Common myeloid progenitor, CD34-positive (primary cell): ENCODE measurements at regions not wholly inside any gene's neighbourhood (a gene's known extent, or its start where the extent isn't known, plus 50 kb on each side); places are given as distances from the start of the nearest gene placed in this dataset.

Experiments used
- CTCF ChIA-PET: fragments of 350-600 bp; sonication (Branson Sonifier 250); formaldehyde crosslinking; loops from one replicate; lab custom pipeline; 2021; ENCODE audit warnings: antibody characterized with exemption; lab: Charles Lee
- POLR2A ChIA-PET: fragments of 350-600 bp; sonication (Branson Sonifier 250); formaldehyde crosslinking; loops from one replicate; lab custom pipeline; 2021; ENCODE audit warnings: antibody characterized with exemption; lab: Charles Lee
- DNase-seq, 3 donors: peaks; one replicate each; pipeline versions ENCODE4 v3.0.0 to v3.0.0-alpha.2; 2013
- H3K27ac ChIP-seq, 2 experiments: 1 replicate in 1 of 2; 2 replicates in 1 of 2; pipeline ENCODE4 v1.7.0; 2013; ENCODE audit warnings: inconsistent platforms in 2 of 2, low read length in 2 of 2, mild to moderate bottlenecking in 2 of 2, low read depth in 1 of 2, moderate library complexity in 1 of 2; ENCODE audit not compliant: severe bottlenecking in 2 of 2, insufficient read depth in 1 of 2, poor library complexity in 1 of 2
- H3K27me3 ChIP-seq, 5 experiments: replicated peaks in 2 of 5; 1 replicate in 3 of 5; 2 replicates in 2 of 5; pipeline versions ENCODE4 v1.6.1 to v1.7.0; 2013; ENCODE audit warnings: low read length in 4 of 5, mild to moderate bottlenecking in 2 of 5, moderate library complexity in 2 of 5, inconsistent platforms in 1 of 5; ENCODE audit not compliant: insufficient read depth in 5 of 5, control insufficient read depth in 4 of 5
- H3K36me3 ChIP-seq, 4 experiments: 1 replicate in 2 of 4; 2 replicates in 2 of 4; pipeline versions ENCODE4 v1.6.1 to v1.7.0; 2013; ENCODE audit warnings: low read length in 3 of 4, control low read depth in 1 of 4, mild to moderate bottlenecking in 1 of 4; ENCODE audit not compliant: control insufficient read depth in 4 of 4, insufficient read depth in 4 of 4
- H3K4me1 ChIP-seq, 4 experiments: 1 replicate in 3 of 4; 2 replicates in 1 of 4; pipeline versions ENCODE4 v1.6.1 to v1.7.1; 2013; ENCODE audit warnings: low read length in 3 of 4, mild to moderate bottlenecking in 3 of 4, control low read depth in 1 of 4, inconsistent platforms in 1 of 4, moderate library complexity in 1 of 4; ENCODE audit not compliant: control insufficient read depth in 4 of 4, insufficient read depth in 4 of 4; ENCODE audit errors: control extremely low read depth in 1 of 4
- H3K4me3 ChIP-seq, 7 experiments: 1 replicate in 4 of 7; 2 replicates in 3 of 7; pipeline versions ENCODE4 v1.5.1 to v1.7.0; 2013; ENCODE audit warnings: mild to moderate bottlenecking in 7 of 7, low read length in 6 of 7, moderate library complexity in 6 of 7, inconsistent platforms in 2 of 7, low read depth in 2 of 7, control low read depth in 1 of 7; ENCODE audit not compliant: insufficient read depth in 4 of 7, control insufficient read depth in 1 of 7; ENCODE audit errors: extremely low read depth in 1 of 7
- H3K9me3 ChIP-seq, 5 experiments: 1 replicate in 4 of 5; 2 replicates in 1 of 5; pipeline versions ENCODE4 v1.6.1 to v1.7.1; 2013; ENCODE audit warnings: low read length in 4 of 5, mild to moderate bottlenecking in 2 of 5, inconsistent platforms in 1 of 5, low read depth in 1 of 5, moderate library complexity in 1 of 5; ENCODE audit not compliant: control insufficient read depth in 4 of 5, insufficient read depth in 2 of 5; ENCODE audit errors: control extremely low read depth in 1 of 5
- WGBS: methylation state at CpG from one replicate; pipeline ENCODE4 v1.1.5; 2013; ENCODE audit not compliant: insufficient coverage; 5-methylcytosine and 5-hydroxymethylcytosine counted together

DNA sequence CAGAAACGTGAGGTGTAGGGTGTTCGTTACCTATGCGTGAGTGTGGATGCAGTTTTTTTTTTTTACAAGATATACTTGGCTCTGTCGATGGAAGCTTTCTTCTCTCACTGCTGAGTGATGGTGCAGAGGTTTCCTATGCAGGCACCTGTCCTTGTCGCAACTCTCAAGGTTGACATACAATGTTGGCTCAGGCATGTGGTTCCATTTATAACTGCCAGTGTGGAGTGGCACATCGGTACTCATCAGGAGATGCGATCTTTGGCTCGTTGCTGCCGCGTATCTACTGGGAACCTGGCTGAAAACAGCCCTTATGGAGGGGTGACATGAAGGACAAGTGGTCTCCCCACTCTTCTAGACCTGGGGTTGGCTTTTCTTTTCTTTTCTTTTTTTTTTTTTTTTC lies 109.0 kb downstream of the ZNF664 start:
- Histone ChIP-seq H3K9me3 (peaks cover 0 to 2% (median 0%) of the 10 kb centered on the region in 5 experiments), H3K36me3 (no peaks in the 10 kb centered on the region), H3K4me1 (peaks cover 0 to 7% (median 4%) of the 10 kb centered on the region in 4 experiments), H3K4me3 (no peak overlapping the region), H3K27me3 (no peaks in the 10 kb centered on the region), H3K27ac (no peak overlapping the region)
- POLR2A ChIA-PET = no interaction called here
- CTCF ChIA-PET = no interaction called here
- 92% methylated on average over 6 of the region's 10 CpGs for WGBS
- DNase-seq = no peak

GRCh38 chr12:124082687-124083086 lies 109.7 kb downstream of the ZNF664 start:
- ChIA-PET CTCF (no interaction called here), POLR2A (no interaction called here)
- Histone ChIP-seq H3K27ac (no peak overlapping the region), H3K4me3 (no peak overlapping the region), H3K27me3 (no peaks in the 10 kb centered on the region), H3K9me3 (peaks cover 0 to 2% (median 0%) of the 10 kb centered on the region in 5 experiments), H3K4me1 (peaks cover 0 to 7% (median 4%) of the 10 kb centered on the region in 4 experiments), H3K36me3 (no peaks in the 10 kb centered on the region)
- WGBS = 100% methylated on average over 3 of the region's 4 CpGs
- no peak for DNase-seq

- Histone ChIP-seq H3K9me3 (peaks cover 0 to 2% (median 0%) of the 10 kb centered on the region in 5 experiments), H3K4me3 (no peak overlapping the region), H3K27me3 (no peaks in the 10 kb centered on the region), H3K27ac (no peak overlapping the region), H3K4me1 (peaks cover 0 to 7% (median 4%) of the 10 kb centered on the region in 4 experiments), H3K36me3 (no peaks in the 10 kb centered on the region)
- ChIA-PET POLR2A (no interaction called here), CTCF (no interaction called here)
- no peak for DNase-seq
- 91% methylated on average over 8 of the region's 11 CpGs for WGBS
Observed at GRCh38 chr12:124083708-124084107, 110.7 kb downstream of the ZNF664 start.

- WGBS = 65% methylated on average over 14 of the region's 17 CpGs
- no peaks in the 10 kb centered on the region for H3K36me3 ChIP-seq
- ChIA-PET CTCF (no interaction called here), POLR2A (no interaction called here)
- peaks cover 0 to 7% (median 4%) of the 10 kb centered on the region in 4 experiments for H3K4me1 ChIP-seq
- H3K27ac ChIP-seq = no peak overlapping the region
- DNase-seq = no peak
- H3K4me3 ChIP-seq = no peak overlapping the region
- H3K27me3 ChIP-seq = no peaks in the 10 kb centered on the region
- H3K9me3 ChIP-seq = peaks cover 0 to 2% (median 0%) of the 10 kb centered on the region in 5 experiments
Observed at GRCh38 chr12:124085419-124086296, 112.6 kb downstream of the ZNF664 start.

- ChIA-PET CTCF (no interaction called here), POLR2A (no interaction called here)
- no peak overlapping the region for H3K4me3 ChIP-seq
- 100% methylated on average over 5 of the region's 7 CpGs for WGBS
- H3K4me1 ChIP-seq = peaks cover 0 to 7% (median 4%) of the 10 kb centered on the region in 4 experiments
- peaks cover 0 to 2% (median 0%) of the 10 kb centered on the region in 5 experiments for H3K9me3 ChIP-seq
- no peak overlapping the region for H3K27ac ChIP-seq
- no peaks in the 10 kb centered on the region for H3K27me3 ChIP-seq
- no peaks in the 10 kb centered on the region for H3K36me3 ChIP-seq
- DNase-seq = no peak
Observed at GRCh38 chr12:124086299-124086898, 113.4 kb downstream of the ZNF664 start.

- peaks cover 0 to 7% (median 4%) of the 10 kb centered on the region in 4 experiments for H3K4me1 ChIP-seq
- no peak for DNase-seq
- 90% methylated on average over 4 of the region's 10 CpGs for WGBS
- H3K9me3 ChIP-seq = peaks cover 0 to 2% (median 0%) of the 10 kb centered on the region in 5 experiments
- no peaks in the 10 kb centered on the region for H3K27me3 ChIP-seq
- no peaks in the 10 kb centered on the region for H3K36me3 ChIP-seq
- CTCF ChIA-PET = no interaction called here
- no peak overlapping the region for H3K27ac ChIP-seq
- POLR2A ChIA-PET = no interaction called here
- H3K4me3 ChIP-seq = no peak overlapping the region
Observed at GRCh38 chr12:124087266-124088051, 114.4 kb downstream of the ZNF664 start.
